ELF-1 (cell line): ENCODE measurements at regions not wholly inside any gene's neighbourhood (a gene's known extent, or its start where the extent isn't known, plus 50 kb on each side); places are given as distances from the start of the nearest gene placed in this dataset.
A peak's percentile ranks its signal among the peaks of the same experiment; 100 is the strongest.
"Not testable (repeated sequence)": the region's sequence is repeated elsewhere in the genome, so short reads cannot be mapped to it uniquely, and the experiment has no call there.

Experiments
- DNase-seq: peaks from one replicate; pipeline ENCODE4 v3.0.0-alpha.2; 2016; ENCODE audit warnings: low read depth, low spot score

DNA sequence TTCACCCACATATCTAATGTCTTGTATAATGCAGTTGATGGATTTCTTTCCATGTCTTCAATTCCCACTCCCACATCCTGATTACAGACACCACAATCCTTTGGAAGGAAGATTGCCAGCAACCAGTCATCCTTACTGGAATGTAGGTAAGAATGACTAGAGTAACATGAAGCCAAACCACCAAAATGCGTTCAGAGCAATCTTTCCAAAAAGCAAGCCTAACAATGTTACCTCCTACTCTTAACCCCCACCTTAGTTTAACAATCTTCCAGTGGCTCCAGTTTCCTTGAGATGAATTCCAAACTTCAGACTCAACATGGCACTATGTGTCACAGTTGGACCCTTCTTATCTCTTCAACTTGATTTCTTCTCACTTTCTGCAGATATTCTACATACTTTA, 685.6 kb downstream of the DOK5 start:
- DNase-seq = no peak

DNA sequence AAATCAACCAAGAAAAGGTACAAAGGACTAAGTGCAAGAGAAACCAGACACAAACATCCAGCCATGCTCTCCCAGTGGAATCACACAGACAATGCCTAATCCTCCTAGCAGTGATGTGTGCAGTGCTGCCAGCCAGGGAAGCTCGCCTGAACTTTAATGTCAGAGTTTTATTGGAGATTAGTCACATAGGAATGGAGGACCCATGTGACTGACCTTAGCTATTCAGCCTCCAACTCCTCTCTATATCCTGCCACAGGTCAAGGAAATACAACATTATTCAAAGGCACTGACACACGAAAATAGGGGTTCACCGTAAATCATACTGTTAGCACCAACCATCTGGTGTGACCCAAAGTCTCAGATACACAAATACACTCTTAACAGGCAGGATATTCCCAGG, 684.6 kb downstream of the DOK5 start:
- no peak for DNase-seq

DNA sequence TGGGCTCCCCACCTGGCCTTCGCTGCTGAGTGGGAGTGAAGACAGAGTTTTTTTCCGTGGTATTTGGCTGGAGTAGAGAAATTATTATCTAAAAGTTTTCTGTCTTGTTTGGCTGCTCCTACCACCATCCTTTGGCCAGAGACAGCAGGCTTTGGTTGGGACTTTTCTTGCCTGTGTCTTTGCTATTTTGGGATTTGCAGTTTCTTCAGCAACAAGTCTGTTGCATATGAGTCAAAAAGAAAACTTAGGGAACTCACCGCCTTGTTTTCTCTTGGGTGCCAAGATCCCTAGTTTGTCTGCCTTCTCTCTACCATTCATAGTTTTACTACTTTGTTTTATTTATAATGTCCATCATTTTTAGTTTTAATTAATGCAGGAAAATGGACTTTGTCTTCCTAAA, 683.8 kb downstream of the DOK5 start:
- no peak for DNase-seq

GRCh38 chr20:55158446-55158845, 683.1 kb downstream of the DOK5 start:
- DNase-seq = no peak

- no peak for DNase-seq
Measured at GRCh38 chr20:55155360-55155759, 680.0 kb downstream of the DOK5 start.

DNA sequence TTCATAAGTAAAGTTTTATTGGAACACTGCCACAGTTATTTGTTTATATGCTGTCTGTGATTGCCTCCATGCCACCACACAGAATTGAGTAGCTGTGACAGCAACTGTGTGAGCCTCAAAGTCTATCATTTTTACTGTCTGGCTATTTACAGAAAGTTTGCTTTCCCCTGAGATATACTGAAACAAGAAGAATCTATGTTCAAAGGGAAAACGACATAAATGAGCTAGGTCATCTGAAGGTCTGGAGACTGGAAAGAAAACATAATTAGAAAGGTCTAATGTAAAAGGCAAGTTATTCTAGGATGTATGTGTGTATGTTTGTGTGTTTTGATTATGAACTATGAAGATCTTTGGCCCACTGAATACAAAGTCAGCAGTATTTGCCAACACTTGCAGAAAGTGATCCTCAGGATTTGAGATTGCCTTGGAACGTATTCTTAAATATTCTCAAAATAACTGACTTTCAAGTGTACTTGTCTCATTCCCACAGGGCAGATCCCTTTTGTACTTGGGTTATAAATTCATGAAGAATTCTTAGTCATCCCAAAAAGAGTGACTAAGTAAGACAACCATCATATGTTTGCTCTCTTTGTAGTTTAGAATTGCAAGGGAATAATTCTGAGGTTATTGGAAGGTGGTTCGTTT, 677.7 kb downstream of the DOK5 start:
- DNase-seq = no peak

DNA sequence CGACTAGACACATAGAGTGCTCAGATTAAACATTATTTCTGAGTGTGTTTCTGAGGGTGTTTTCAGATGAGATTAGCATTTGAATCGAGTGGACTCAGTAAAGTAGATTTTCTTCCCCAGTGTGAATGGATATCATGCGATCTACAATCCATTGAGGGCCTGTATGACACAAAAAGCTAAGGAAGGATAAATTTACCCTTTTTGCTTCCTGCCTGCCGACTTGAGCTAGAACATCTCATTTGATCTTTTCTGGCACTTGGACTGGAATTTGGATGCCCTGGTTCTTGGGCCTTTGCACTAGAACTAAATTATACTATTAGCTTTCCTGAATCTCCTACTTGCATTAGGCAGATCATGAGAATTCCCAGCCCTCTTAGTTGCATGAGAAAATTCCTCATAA, 675.8 kb downstream of the DOK5 start:
- DNase-seq = no peak

DNA sequence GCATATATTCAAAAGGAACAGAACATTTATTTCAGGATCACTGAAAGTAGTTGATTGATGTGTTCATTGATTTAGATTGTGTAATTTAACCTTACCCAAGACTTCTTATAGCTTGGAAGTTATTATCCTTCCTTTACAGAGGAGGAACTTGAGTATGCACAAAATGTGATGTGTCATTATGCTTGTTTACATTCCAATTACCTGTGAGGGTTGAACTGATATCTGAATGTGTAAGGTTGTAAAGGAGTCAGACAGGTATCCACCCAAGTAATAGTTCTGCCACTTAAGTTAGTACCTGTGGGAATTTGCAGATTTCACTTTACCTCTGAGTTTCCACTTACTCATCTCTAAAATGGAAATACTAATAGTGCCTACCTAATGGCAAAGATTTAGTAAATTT, 668.2 kb downstream of the DOK5 start:
- DNase-seq = no peak

DNA sequence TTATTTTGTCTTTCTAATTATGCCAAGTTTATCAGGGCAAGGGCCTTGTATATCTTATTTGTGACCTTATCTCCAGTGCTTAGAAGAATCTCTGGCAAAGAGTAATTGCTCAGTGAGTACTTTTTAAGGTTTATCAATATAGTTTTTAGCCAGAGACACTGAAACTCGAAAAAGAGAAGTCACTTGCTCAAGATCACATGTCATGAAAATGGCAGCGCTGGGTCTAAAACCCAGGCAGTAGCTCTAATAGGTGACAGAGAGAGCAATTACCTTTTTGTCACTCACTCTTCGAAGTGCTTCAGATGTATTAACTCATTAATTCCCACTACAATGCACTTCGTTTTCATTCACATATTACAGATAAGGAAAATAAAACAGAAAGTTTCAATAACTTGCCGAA, 667.5 kb downstream of the DOK5 start:
- no peak for DNase-seq

DNA sequence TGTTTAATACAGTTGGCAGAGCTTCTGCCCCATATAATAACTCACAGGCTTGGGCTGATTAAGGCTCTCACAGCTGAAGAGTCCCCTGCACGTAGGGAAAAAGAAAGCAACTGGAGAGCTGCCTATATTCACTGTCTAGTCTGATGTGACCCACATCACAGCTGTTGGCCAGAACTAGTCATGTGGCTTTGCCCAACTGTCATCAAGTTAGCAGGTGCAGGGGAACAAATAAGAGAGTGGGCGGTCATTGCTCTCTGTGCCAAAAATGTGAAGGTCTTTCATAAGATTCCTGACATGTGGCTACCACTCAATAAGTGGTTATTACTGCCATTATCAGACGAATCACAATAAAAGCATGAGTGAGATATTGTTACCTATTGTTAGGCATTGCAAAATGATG, 665.2 kb downstream of the DOK5 start:
- no peak for DNase-seq

GRCh38 chr20:55139173-55139765, 663.9 kb downstream of the DOK5 start:
- no peak for DNase-seq

- DNase-seq = no peak
Measured at GRCh38 chr20:55135923-55136322, 660.5 kb downstream of the DOK5 start.

GRCh38 chr20:55132523-55132922, 657.1 kb downstream of the DOK5 start:
- DNase-seq = no peak

DNA sequence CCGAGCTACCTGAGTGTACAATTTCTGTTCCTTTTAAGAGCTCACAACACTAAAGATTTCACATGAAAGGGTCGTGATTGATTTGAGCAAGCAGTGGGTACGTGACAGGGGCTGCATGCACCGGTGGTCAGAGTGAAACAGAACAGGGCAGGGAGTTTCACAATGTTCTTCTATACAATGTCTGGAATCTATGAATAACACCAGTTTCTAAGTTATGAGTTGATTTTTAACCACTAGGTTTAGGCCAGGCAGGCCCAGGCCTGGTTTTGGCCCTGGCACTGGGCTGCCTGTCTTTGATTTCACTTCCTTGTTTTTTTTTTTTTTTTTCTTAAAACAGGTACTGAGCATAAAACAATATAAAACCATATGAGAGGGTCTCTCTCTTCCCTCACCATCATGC, 642.2 kb downstream of the DOK5 start:
- DNase-seq = not testable (repeated sequence)

- no peak for DNase-seq
Measured at GRCh38 chr20:55116598-55116997, 641.2 kb downstream of the DOK5 start.

GRCh38 chr20:55103188-55103587, 627.8 kb downstream of the DOK5 start:
- peak; percentile 73 for DNase-seq

GRCh38 chr20:55099251-55099650, 623.9 kb downstream of the DOK5 start:
- DNase-seq = no peak

- no peak for DNase-seq
Measured at GRCh38 chr20:55097621-55098020, 622.2 kb downstream of the DOK5 start.

GRCh38 chr20:55095745-55096400, 620.5 kb downstream of the DOK5 start:
- DNase-seq = no peak

GRCh38 chr20:55094353-55094861, 619.0 kb downstream of the DOK5 start:
- DNase-seq = no peak

- DNase-seq = no peak
Measured at GRCh38 chr20:55090286-55090685, 614.9 kb downstream of the DOK5 start.

DNA sequence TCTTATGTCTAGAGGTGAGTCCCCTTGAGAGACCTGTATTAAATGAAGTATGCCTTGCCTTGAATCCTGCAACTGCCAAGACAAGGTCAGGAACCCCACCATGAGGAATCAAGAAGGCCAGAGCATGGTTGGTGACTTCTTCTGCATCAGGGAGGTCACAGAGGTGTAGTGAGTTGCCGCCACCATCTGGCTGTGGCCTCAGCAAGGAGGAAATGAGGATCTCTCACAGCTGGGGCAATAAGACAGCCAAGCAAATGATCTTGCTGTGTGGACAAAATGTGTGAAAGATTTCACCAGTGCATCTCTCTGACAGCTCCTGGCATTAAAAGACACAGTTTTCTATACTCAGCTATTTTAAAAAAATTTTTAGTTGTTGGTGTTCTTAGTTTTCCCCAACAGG, 611.0 kb downstream of the DOK5 start:
- no peak for DNase-seq

DNA sequence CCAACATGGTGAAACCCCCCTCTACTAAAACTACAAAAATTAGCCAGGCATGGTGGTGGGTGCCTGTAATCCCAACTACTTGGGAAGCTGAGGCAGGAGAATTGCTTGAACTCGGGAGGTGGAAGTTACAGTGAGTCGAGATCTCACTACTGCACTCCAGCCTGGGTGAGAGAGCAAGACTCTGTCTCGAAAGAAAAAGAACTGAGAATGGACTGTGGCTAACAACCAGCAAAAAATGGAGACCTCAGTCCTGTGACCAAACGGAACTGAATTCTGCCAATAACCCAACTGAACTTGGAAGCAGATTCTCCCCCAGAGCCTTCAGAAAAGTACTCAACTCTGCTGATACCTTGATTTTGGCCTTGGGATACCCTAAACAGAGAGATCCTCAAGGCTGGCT, 604.5 kb downstream of the DOK5 start:
- DNase-seq = no peak
